Adrenal gland (tissue), 9 donors: ENCODE measurements at regions not wholly inside any gene's neighbourhood (a gene's known extent, or its start where the extent isn't known, plus 50 kb on each side); places are given as distances from the start of the nearest gene placed in this dataset.
A peak's percentile ranks its signal among the peaks of the same experiment; 100 is the strongest.
"Not testable (repeated sequence)": the region's sequence is repeated elsewhere in the genome, so short reads cannot be mapped to it uniquely, and the experiment has no call there.

Source experiments
- DNase-seq, 7 donors: peaks; one replicate each; pipeline ENCODE4 v3.0.0-alpha.2; 2019 to 2020
- H3K27ac ChIP-seq, 5 donors: fragments of 200-600 bp; sonication (generic) in 4 of 5; 1 replicate in 3 of 5; 2 replicates in 2 of 5; pipeline versions ENCODE4 v1.5.1 to v1.8.0; 2016 to 2020; ENCODE audit warnings: mild to moderate bottlenecking in 1 of 5
- H3K27me3 ChIP-seq: fragments of 200-600 bp; 2 replicates; pipeline ENCODE4 v1.8.0; 2021
- H3K36me3 ChIP-seq, 2 donors: fragments of 200-600 bp; replicated peaks in 1 of 2; 1 replicate in 1 of 2; 2 replicates in 1 of 2; pipeline versions ENCODE4 v1.5.1 to v1.8.0; 2018 to 2022
- H3K4me1 ChIP-seq, 2 donors: fragments of 200-600 bp; replicated peaks in 1 of 2; 1 replicate in 1 of 2; 2 replicates in 1 of 2; pipeline versions ENCODE4 v1.5.1 to v1.8.0; 2018 to 2021
- H3K4me3 ChIP-seq, 4 donors: fragments of 200-600 bp; sonication (generic) in 3 of 4; one replicate each; pipeline ENCODE4 v1.5.1; 2016 to 2018
- H3K9me3 ChIP-seq, 3 donors: fragments of 200-600 bp; sonication (generic) in 1 of 3; replicated peaks in 1 of 3; 1 replicate in 2 of 3; 2 replicates in 1 of 3; pipeline versions ENCODE4 v1.5.1 to v1.8.0; 2016 to 2021
- CTCF ChIP-seq, 6 experiments: fragments of 450-650 bp in 4 of 6; fragments of 200-600 bp in 2 of 6; sonication (generic) in 1 of 6; IDR thresholded peaks; 1 replicate in 5 of 6; 2 replicates in 1 of 6; pipeline versions ENCODE4 v1.5.1 to v1.8.0; 2016 to 2021; ENCODE audit warnings: antibody characterized with exemption in 6 of 6, mild to moderate bottlenecking in 2 of 6, moderate library complexity in 1 of 6
- POLR2A ChIP-seq, 2 donors: fragments of 450-650 bp; IDR thresholded peaks; one replicate each; pipeline ENCODE4 v1.6.1; 2017; ENCODE audit warnings: antibody characterized with exemption in 2 of 2, mild to moderate bottlenecking in 2 of 2, moderate library complexity in 1 of 2
- WGBS, 4 donors: extraction: QIAGEN DNeasy Blood & Tissue Kit in 2 of 4; methylation state at CpG; one replicate each; pipeline versions ENCODE4 v1.1.5 to v1.1.7; 2013 to 2017; 5-methylcytosine and 5-hydroxymethylcytosine counted together
- intact Hi-C, 2 donors: fragments of 100-400 bp; cut with DNase I; formaldehyde crosslinking; loops; one replicate each; pipeline versions ENCODE4 v1.14.1 to v1.15.0; 2022 to 2023
- donor health status: healthy with polysubstance abuse.
- donor health status: Bipolar disorder and iron deficiency.
- donor health status: DM: yes; HTN: yes; CAD: no.
- donor health status: DM: no; HTN: no; CAD: no.
- donor health status: DM: no; HTN: no; CAD: no.

DNA sequence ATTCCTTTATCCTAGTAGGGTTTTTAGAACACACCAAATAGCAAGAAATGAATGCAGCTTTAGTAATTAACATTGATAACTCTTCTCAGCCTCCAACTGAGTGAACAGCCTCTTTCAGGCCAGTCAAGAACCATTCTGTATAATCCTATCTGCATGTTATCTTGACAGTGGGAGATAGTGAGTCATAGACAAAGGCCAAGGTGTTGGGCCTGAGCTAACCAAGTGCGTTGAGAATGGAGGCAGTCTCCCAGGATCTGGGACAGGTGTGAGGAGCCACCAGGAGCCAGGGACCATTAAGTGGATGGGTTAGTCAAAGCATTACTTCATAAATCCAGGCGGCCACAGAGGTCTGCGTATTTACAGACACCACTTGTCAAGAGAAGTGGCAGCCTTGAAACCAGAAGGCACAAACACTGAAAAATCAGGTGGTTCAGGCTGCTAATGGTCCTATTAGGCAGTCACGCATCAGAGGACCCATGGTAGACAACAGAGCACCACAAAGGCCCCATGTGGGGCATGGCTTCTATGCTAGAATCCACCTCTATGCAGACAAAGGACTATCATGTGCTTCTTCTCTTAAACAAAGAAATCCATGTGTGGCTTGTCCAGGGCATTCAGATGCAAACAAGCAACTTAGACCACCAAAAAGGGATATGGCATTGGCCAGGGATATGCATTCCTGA lies 409.7 kb upstream of the PIK3R1 start:
- no peak for TF ChIP-seq CTCF (IDR thresholded peaks at IDR 0.05)
- no peak for TF ChIP-seq POLR2A (IDR thresholded peaks at IDR 0.05)
- no peak overlapping the region for H3K4me3 ChIP-seq
- no peaks in the 10 kb centered on the region for H3K9me3 ChIP-seq
- H3K27ac ChIP-seq, result no peak overlapping the region
- H3K27me3 ChIP-seq, result no peaks in the 10 kb centered on the region
- intact Hi-C loops, result no loop called here
- no peaks in the 10 kb centered on the region for H3K36me3 ChIP-seq
- no peaks in the 10 kb centered on the region for H3K4me1 ChIP-seq
- 76 to 87% (median 82%) methylated on average over 4 of the region's 4 CpGs for WGBS, 4 donors
- no peak for DNase-seq

DNA sequence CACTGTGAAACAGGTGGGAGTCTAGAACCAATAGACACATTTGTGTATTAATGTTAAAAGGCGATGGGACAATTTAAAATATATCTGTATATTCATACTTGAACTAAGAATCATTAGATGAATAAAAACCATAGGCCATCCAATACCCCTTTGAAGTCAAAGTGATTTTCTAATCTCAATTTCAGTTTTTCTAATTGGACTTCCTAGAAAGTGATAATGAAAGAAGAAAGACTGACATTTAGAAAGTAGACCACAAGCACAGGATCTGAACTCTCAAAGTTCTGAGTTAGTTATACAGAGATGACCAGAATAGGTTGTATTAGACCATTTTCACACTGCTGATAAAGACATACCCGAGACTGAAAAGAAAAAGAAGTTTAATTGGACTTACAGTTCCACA lies 412.8 kb upstream of the PIK3R1 start:
- TF ChIP-seq CTCF (IDR thresholded peaks at IDR 0.05), result no peak
- TF ChIP-seq POLR2A (IDR thresholded peaks at IDR 0.05), result no peak
- Histone ChIP-seq H3K27me3 (no peaks in the 10 kb centered on the region), H3K27ac (no peak overlapping the region), H3K4me1 (peaks cover 0 to 6% of the 10 kb centered on the region in 2 donors), H3K9me3 (no peaks in the 10 kb centered on the region), H3K36me3 (no peaks in the 10 kb centered on the region), H3K4me3 (no peak overlapping the region)
- no peak for DNase-seq
- intact Hi-C loops, result no loop called here
- WGBS, 4 donors, result 74 to 80% (median 78%) methylated on average over 2 of the region's 2 CpGs

- H3K4me3 ChIP-seq, result no peak overlapping the region
- H3K36me3 ChIP-seq, result no peaks in the 10 kb centered on the region
- peak in 6 of 7 donors; percentile 19 to 81 (median 48) for DNase-seq
- no peaks in the 10 kb centered on the region for H3K9me3 ChIP-seq
- whole genome bisulfite sequencing, 4 donors, result 53 to 68% (median 61%) methylated on average over 5 of the region's 5 CpGs
- TF ChIP-seq POLR2A (IDR thresholded peaks at IDR 0.05) (no peak), CTCF (IDR thresholded peaks at IDR 0.05) (peak in 1 of 6 experiments; percentile 18)
- peak overlapping the region in 2 of 5 donors; percentile 58 to 63 for H3K27ac ChIP-seq
- no peaks in the 10 kb centered on the region for H3K27me3 ChIP-seq
- intact Hi-C loops, result no loop called here
- H3K4me1 ChIP-seq, result peaks cover 0 to 6% of the 10 kb centered on the region in 2 donors
Observed at GRCh38 chr5:67799732-67800234, 415.8 kb upstream of the PIK3R1 start.

DNA sequence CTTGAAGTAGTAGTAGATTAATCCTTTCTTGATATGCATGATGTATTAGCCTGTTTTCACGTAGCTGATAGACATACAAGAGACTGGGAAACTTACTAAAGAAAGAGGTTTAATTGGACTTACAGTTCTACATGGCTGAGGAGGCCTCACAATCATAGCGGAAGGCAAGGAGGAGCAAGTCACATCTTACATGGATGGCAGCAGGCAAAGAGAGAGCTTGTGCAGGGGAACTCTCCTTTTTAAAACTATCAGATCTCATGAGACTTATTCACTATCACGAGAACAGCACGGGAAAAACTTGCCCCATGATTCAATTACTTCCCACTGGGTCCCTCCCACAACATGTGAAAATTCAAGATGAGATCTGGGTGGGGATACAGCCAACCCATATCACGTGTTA lies 417.1 kb upstream of the PIK3R1 start:
- H3K27ac ChIP-seq, result peak overlapping the region in 1 of 5 donors; percentile 54
- H3K9me3 ChIP-seq, intact Hi-C loops, DNase-seq, H3K4me3 ChIP-seq, H3K36me3 ChIP-seq, H3K27me3 ChIP-seq: not testable (repeated sequence)
- whole genome bisulfite sequencing, 4 donors, result 79 to 89% (median 83%) methylated on average over 5 of the region's 5 CpGs
- H3K4me1 ChIP-seq, result peaks cover 0 to 10% of the 10 kb centered on the region in 2 donors
